Smooth muscle cell (in vitro differentiated cells): ENCODE measurements at regions not wholly inside any gene's neighbourhood (a gene's known extent, or its start where the extent isn't known, plus 50 kb on each side); places are given as distances from the start of the nearest gene placed in this dataset.

Experiments used
- DNase-seq: peaks from one replicate; lab custom pipeline; 2025; ENCODE audit not compliant: unreplicated experiment; lab: John Stamatoyannopoulos, UW
- H2AFZ ChIP-seq: fragments of 200-600 bp; sonication (generic); 2 replicates; pipeline ENCODE4 v1.6.0; 2016; ENCODE audit warnings: antibody characterized with exemption, low read depth, mild to moderate bottlenecking
- H3F3A ChIP-seq: fragments of 200-600 bp; sonication (generic); 2 replicates; pipeline ENCODE4 v1.6.0; 2017; ENCODE audit warnings: antibody characterized with exemption, low read depth
- H3K27ac ChIP-seq: fragments of 200-600 bp; sonication (generic); 2 replicates; pipeline ENCODE4 v1.5.1; 2016; ENCODE audit warnings: low read depth, mild to moderate bottlenecking
- H3K27me3 ChIP-seq: fragments of 200-600 bp; sonication (generic); 2 replicates; pipeline ENCODE4 v1.6.1; 2016; ENCODE audit warnings: low read depth, mild to moderate bottlenecking
- H3K36me3 ChIP-seq: fragments of 200-600 bp; sonication (generic); 2 replicates; pipeline ENCODE4 v1.5.1; 2016; ENCODE audit warnings: low read depth
- H3K4me1 ChIP-seq: fragments of 200-600 bp; sonication (generic); 2 replicates; pipeline ENCODE4 v1.5.1; 2016; ENCODE audit warnings: low read depth
- H3K4me2 ChIP-seq: fragments of 200-600 bp; sonication (generic); 2 replicates; pipeline ENCODE4 v1.6.0; 2016; ENCODE audit warnings: mild to moderate bottlenecking
- H3K4me3 ChIP-seq: fragments of 200-600 bp; sonication (generic); 2 replicates; pipeline ENCODE4 v1.5.1; 2016; ENCODE audit warnings: mild to moderate bottlenecking
- H3K79me2 ChIP-seq: fragments of 200-600 bp; sonication (generic); 2 replicates; pipeline ENCODE4 v1.6.0; 2016; ENCODE audit warnings: low read depth, mild to moderate bottlenecking
- H3K9ac ChIP-seq: fragments of 200-600 bp; sonication (generic); 2 replicates; pipeline ENCODE4 v1.6.0; 2016; ENCODE audit warnings: low read depth
- H3K9me3 ChIP-seq: fragments of 200-600 bp; sonication (generic); replicated peaks from 2 replicates; pipeline ENCODE4 v1.5.1; 2016; ENCODE audit warnings: low read depth
- H4K20me1 ChIP-seq: fragments of 200-600 bp; sonication (generic); 2 replicates; pipeline ENCODE4 v1.6.0; 2016; ENCODE audit warnings: low read depth
- CTCF ChIP-seq: fragments of 200-600 bp; sonication (generic); IDR thresholded peaks from 2 replicates; pipeline ENCODE4 v1.5.1; 2017; ENCODE audit warnings: borderline replicate concordance, mild to moderate bottlenecking, antibody characterized with exemption; ENCODE audit not compliant: insufficient read depth, poor library complexity, severe bottlenecking
- WGBS: methylation state at CpG from one replicate; pipeline ENCODE4 v1.1.7; 2016; ENCODE audit warnings: low lambda C conversion rate; 5-methylcytosine and 5-hydroxymethylcytosine counted together

- no peak for DNase-seq
- Histone ChIP-seq H3K27ac (no peak overlapping the region), H3K9ac (no peak overlapping the region), H3K4me3 (no peak overlapping the region), H3K36me3 (no peaks in the 10 kb centered on the region), H3K79me2 (no peaks in the 10 kb centered on the region), H3K27me3 (no peaks in the 10 kb centered on the region), H3F3A (no peaks in the 10 kb centered on the region), H2AFZ (no peak overlapping the region), H3K4me2 (no peak overlapping the region), H3K4me1 (peaks cover 5% of the 10 kb centered on the region), H4K20me1 (no peaks in the 10 kb centered on the region), H3K9me3 (no peaks in the 10 kb centered on the region)
- TF ChIP-seq CTCF = no peak
- WGBS = 84% methylated on average over 1 of the region's 1 CpG
These were observed 255.1 kb upstream of the CXADR start for GRCh38 chr21:17257784-17258183.

- H3K9me3 ChIP-seq = no peaks in the 10 kb centered on the region
- H3K9ac ChIP-seq = no peak overlapping the region
- TF ChIP-seq CTCF = no peak
- 64% methylated on average over 2 of the region's 2 CpGs for WGBS
- H3K4me1 ChIP-seq = no peaks in the 10 kb centered on the region
- no peaks in the 10 kb centered on the region for H4K20me1 ChIP-seq
- H3F3A ChIP-seq = no peaks in the 10 kb centered on the region
- no peaks in the 10 kb centered on the region for H3K79me2 ChIP-seq
- DNase-seq = no peak
- H3K4me2 ChIP-seq = no peak overlapping the region
- H2AFZ ChIP-seq = no peak overlapping the region
- H3K27ac ChIP-seq = no peak overlapping the region
- no peak overlapping the region for H3K4me3 ChIP-seq
- no peaks in the 10 kb centered on the region for H3K27me3 ChIP-seq
- no peaks in the 10 kb centered on the region for H3K36me3 ChIP-seq
These were observed 248.7 kb upstream of the CXADR start for GRCh38 chr21:17264182-17264581.

DNA sequence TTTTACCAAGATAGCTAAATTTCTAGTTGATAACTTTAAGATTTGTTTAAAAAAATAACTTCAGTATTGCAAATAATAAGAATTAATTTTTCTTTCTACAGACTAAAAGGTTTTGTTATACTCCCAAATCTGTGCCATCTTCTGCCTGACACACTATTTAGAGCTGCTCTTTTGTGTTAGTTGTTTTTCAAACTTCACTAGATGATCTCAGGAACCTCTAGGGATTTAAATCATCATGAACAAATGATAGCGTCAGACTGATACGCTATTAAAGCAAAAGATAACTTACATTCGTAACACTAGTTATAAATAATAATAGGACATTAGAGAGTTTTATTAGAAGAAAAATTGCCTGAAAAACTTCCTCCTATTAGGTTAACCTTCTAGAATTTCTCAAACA is 243.1 kb upstream of the CXADR start:
- WGBS = 88% methylated on average over 3 of the region's 3 CpGs
- no peak overlapping the region for H3K4me2 ChIP-seq
- H3K9ac ChIP-seq = no peak overlapping the region
- H3K27ac ChIP-seq = no peak overlapping the region
- H3K4me1 ChIP-seq = no peaks in the 10 kb centered on the region
- no peaks in the 10 kb centered on the region for H3K36me3 ChIP-seq
- H4K20me1 ChIP-seq = no peaks in the 10 kb centered on the region
- H3F3A ChIP-seq = no peaks in the 10 kb centered on the region
- no peaks in the 10 kb centered on the region for H3K27me3 ChIP-seq
- no peaks in the 10 kb centered on the region for H3K9me3 ChIP-seq
- DNase-seq = no peak
- H3K79me2 ChIP-seq = no peaks in the 10 kb centered on the region
- no peak for TF ChIP-seq CTCF
- H3K4me3 ChIP-seq = no peak overlapping the region
- peak overlapping the region; percentile 7 for H2AFZ ChIP-seq

GRCh38 chr21:17270229-17270628 is 242.6 kb upstream of the CXADR start:
- 15% methylated on average over 1 of the region's 1 CpG for WGBS
- Histone ChIP-seq H3K36me3 (no peaks in the 10 kb centered on the region), H2AFZ (peak overlapping the region; percentile 7), H3K79me2 (no peaks in the 10 kb centered on the region), H3K4me2 (no peak overlapping the region), H4K20me1 (no peaks in the 10 kb centered on the region), H3K27ac (no peak overlapping the region), H3F3A (no peaks in the 10 kb centered on the region), H3K9me3 (no peaks in the 10 kb centered on the region), H3K4me3 (no peak overlapping the region), H3K9ac (no peak overlapping the region), H3K27me3 (no peaks in the 10 kb centered on the region), H3K4me1 (no peaks in the 10 kb centered on the region)
- TF ChIP-seq CTCF = peak; percentile 51
- DNase-seq = no peak
